Endothelial cell of hepatic sinusoid (primary cell): ENCODE measurements at regions not wholly inside any gene's neighbourhood (a gene's known extent, or its start where the extent isn't known, plus 50 kb on each side); places are given as distances from the start of the nearest gene placed in this dataset.
"Not testable (repeated sequence)": the region's sequence is repeated elsewhere in the genome, so short reads cannot be mapped to it uniquely, and the experiment has no call there.

Experiments
- in situ Hi-C: cut with HindIII; loops from 2 replicates; pipeline ENCODE4 v1.10.0; 2017; ENCODE audit warnings: low sequenced_read_pairs

GRCh38 chr13:108082481-108082880 lies 132.9 kb downstream of the LIG4 start:
- in situ Hi-C loops = no loop called here

- in situ Hi-C loops = no loop called here
Observed at GRCh38 chr13:108077284-108077683, 138.1 kb downstream of the LIG4 start.

GRCh38 chr13:108074429-108074828 lies 140.9 kb downstream of the LIG4 start:
- in situ Hi-C loops = not testable (repeated sequence)

GRCh38 chr13:108070925-108071324 lies 144.4 kb downstream of the LIG4 start:
- in situ Hi-C loops = no loop called here

DNA sequence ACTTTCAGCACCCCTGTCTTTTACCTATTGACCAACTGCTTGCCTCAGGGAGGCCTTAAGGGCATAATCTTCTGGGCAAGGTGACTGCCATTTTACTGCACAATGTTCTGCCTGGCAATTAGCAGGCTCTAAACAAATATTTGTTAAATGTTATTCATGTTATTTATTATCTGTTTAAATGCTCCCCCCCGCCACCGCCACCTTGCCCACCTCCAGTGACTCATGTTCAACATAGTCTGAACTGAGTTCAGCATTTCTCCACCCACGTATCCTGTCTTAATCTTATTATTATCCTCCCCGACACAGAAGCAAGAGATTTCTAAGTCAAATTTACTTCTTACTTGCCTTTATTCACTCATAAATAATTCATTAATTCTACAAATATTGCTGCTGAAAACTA lies 144.8 kb downstream of the LIG4 start:
- in situ Hi-C loops = no loop called here

DNA sequence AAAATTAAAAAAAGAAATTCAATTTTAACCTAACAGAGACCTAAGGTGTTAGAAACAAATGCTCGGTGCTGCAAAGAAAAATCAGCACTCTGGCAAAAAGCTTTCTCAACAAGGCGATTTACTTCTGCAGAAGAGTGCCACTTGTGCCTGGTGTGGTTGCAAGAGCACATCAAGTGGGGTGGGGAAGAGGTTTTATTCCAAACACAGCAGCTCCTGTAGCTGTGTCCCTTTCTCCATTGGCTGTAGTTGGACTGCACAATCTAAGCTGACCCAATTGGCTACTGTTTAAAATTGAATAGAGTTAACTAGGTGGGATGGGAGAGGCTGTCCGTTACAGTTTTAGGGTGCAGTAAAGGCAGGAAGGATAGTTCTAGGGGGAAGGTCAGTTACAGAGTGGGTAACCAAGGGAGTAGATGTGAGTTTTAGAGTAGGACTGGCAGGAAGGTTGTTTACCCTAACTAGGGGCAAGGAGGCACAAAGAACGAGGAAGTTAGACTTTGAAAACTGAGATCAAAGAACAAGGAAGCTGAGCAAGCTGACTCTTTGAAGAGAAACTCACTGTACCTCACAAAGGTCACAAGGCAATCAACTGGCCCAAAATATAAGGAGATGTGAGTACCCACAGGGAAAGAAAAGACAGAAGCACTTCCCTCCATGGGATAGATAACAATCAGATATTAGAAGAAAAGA lies 145.7 kb downstream of the LIG4 start:
- in situ Hi-C loops = no loop called here

DNA sequence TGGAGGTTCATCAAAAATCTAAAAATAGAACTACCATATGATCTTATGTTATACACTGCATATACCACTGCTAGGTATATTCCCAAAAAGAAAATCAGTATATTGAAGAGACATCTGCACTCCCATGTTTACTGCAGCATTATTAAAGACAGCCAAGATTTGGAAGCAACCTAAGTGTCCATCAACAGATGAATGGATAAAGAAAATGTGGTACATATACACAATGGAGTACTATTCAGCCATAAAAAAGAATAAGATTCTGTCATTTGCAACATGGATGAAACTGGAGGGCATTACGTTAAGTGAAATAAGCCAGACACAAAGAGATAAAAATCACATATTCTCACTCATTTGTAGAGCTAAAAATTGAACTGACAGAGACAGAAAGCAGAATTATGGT lies 151.0 kb downstream of the LIG4 start:
- in situ Hi-C loops = not testable (repeated sequence)

GRCh38 chr13:108060111-108060510 lies 155.2 kb downstream of the LIG4 start:
- in situ Hi-C loops = no loop called here

GRCh38 chr13:108056278-108056677 lies 159.1 kb downstream of the LIG4 start:
- in situ Hi-C loops = no loop called here

DNA sequence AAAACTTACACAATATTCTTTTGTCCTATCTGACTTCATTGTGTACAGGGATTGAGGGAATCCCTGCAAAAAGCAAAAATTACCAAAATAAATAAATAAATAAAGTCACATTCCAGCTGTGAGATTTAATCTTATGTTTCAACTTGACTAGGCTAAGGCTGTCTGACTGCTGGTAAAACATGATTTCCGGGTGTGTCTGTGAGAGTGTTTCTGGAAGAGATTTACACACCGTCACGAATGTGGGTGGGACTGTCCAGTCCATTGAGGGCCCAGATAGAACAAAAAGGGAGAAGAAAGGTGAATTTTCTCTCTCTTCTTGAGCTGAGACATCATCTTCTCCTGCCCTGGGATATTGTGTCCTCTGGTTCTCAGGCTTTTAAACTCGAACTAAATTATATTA lies 166.1 kb downstream of the LIG4 start:
- in situ Hi-C loops = no loop called here

GRCh38 chr13:108044954-108045353 lies 170.4 kb downstream of the LIG4 start:
- in situ Hi-C loops = no loop called here

DNA sequence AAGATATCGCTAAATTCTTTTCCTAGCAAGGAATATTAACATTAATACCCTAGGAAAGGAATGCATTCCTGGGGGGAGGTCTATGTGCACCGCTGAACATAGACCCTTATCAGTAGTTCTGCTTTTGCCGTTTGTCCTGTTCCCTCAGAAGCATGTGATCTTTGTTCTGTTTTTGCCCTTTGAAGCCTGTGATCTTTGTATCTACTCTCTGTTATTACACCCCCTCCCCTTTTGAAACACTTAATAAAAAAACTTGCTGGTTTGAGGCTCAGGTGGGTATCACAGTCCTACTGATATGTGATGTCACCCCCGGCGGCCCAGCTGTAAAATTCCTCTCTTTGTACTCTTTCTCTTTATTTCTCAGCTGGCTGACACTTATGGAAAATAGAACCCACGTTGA lies 172.5 kb downstream of the LIG4 start:
- in situ Hi-C loops = not testable (repeated sequence)

DNA sequence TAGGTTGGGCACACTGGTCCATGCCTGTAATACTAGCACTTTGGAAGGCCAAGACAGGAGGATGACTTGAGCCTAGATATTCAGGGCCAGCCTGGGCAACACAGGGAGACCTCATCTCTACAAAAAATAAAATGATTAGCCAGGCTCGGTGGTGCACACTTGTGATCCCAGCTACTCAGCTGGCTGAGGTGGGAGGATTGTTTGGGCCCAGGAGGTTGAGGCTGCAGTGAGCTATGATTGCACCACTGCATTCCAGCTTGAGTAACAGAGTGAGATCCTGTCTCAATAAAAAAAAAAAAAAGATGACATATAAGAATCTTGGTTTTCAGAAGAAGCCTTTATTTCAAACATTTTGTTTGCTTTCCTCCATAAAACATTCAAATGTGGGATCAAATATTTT lies 178.0 kb downstream of the LIG4 start:
- in situ Hi-C loops = no loop called here

- in situ Hi-C loops = no loop called here
Observed at GRCh38 chr13:108036411-108036932, 178.9 kb downstream of the LIG4 start.

- in situ Hi-C loops = no loop called here
Observed at GRCh38 chr13:108034909-108035410, 180.4 kb downstream of the LIG4 start.

GRCh38 chr13:108033800-108034707 lies 181.3 kb downstream of the LIG4 start:
- in situ Hi-C loops = no loop called here

DNA sequence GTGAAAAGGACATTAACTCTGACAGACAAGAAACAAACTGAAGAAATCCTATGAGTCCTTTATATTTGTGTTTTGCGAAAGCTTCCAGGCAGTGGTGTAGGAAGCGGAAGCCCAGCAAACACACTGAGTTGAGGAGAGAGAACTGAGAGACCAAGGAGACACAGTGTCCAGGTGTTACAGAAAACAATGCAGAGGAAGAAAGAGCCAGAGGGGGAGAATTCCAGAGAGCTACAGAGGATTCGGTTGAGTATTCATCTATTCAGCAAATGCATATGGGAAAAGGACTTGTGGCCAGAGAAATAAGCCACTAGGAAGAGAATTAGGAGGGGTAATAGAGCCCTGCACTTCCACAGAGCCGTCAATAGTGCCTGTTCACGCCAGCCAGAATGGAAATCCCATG lies 183.5 kb downstream of the LIG4 start:
- in situ Hi-C loops = no loop called here

GRCh38 chr13:108030769-108031168 lies 184.6 kb downstream of the LIG4 start:
- in situ Hi-C loops = no loop called here

GRCh38 chr13:108026680-108027410 lies 188.5 kb downstream of the LIG4 start:
- in situ Hi-C loops = no loop called here

DNA sequence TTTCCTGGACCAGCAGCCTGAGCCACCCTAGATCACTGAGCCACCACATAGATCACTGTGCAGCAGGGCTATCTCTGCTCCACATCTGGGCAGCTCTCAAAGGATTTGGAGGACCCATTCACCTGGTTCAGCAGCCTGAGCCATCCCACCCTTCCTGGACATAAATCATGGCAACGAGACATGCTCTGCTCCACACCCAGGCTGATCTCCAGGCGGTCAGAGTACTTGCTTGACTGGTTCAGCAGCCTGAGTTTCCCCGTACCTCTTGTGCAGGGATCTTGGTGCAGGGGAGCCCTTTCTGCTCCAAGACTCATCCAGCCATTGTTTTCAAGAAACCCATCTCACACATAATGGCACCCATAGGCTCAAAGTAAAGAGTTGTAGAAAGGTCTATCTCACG lies 195.3 kb downstream of the LIG4 start:
- in situ Hi-C loops = no loop called here

- in situ Hi-C loops = no loop called here
Observed at GRCh38 chr13:108018371-108018870, 196.9 kb downstream of the LIG4 start.
